Upper lobe of right lung (tissue), 1 donor: ENCODE measurements at regions not wholly inside any gene's neighbourhood (a gene's known extent, or its start where the extent isn't known, plus 50 kb on each side); places are given as distances from the start of the nearest gene placed in this dataset.

Source experiments
- ATAC-seq: fragments of 200-7000 bp; cut with Tn5 transposase; one replicate; pipeline ENCODE4 v1.9.1; 2020; ENCODE audit warnings: mild to moderate bottlenecking, moderate library complexity
- DNase-seq: peaks from one replicate; pipeline ENCODE4 v3.0.0-alpha.2; 2020
- H3K27ac ChIP-seq: fragments of 200-600 bp; one replicate; pipeline ENCODE4 v1.8.0; 2022
- H3K27me3 ChIP-seq: fragments of 200-600 bp; one replicate; pipeline ENCODE4 v1.8.0; 2022; ENCODE audit warnings: mild to moderate bottlenecking
- H3K36me3 ChIP-seq: fragments of 200-600 bp; one replicate; pipeline ENCODE4 v1.8.0; 2022
- H3K4me1 ChIP-seq: fragments of 200-600 bp; one replicate; pipeline ENCODE4 v1.8.0; 2022
- H3K4me3 ChIP-seq: fragments of 200-600 bp; one replicate; pipeline ENCODE4 v1.8.0; 2022; ENCODE audit warnings: mild to moderate bottlenecking
- H3K9me3 ChIP-seq: fragments of 200-600 bp; one replicate; pipeline ENCODE4 v1.8.0; 2022
- CTCF ChIP-seq: fragments of 200-600 bp; IDR thresholded peaks from one replicate; pipeline ENCODE4 v1.8.0; 2022; ENCODE audit warnings: antibody characterized with exemption
- intact Hi-C: fragments of 100-400 bp; cut with DNase I; formaldehyde crosslinking; loops from one replicate; pipeline ENCODE4 v1.11.0; 2022
- donor health status: DM: no; HTN: yes; CAD: no; lungs with severe emphysema.

- no peaks in the 10 kb centered on the region for H3K9me3 ChIP-seq
- no peak overlapping the region for H3K4me3 ChIP-seq
- no peak overlapping the region for H3K27ac ChIP-seq
- intact Hi-C loops, result no loop called here
- no peak for TF ChIP-seq CTCF
- no peaks in the 10 kb centered on the region for H3K27me3 ChIP-seq
- DNase-seq (no peak), ATAC-seq (no peak)
- no peaks in the 10 kb centered on the region for H3K4me1 ChIP-seq
- no peaks in the 10 kb centered on the region for H3K36me3 ChIP-seq
These were observed 78.8 kb upstream of the MDFIC start for GRCh38 chr7:114843102-114843501.

GRCh38 chr7:114851406-114852061, 70.4 kb upstream of the MDFIC start:
- no peak for DNase-seq
- H3K27ac ChIP-seq, result no peak overlapping the region
- no peak overlapping the region for H3K4me3 ChIP-seq
- intact Hi-C loops, result no loop called here
- no peaks in the 10 kb centered on the region for H3K27me3 ChIP-seq
- no peak for ATAC-seq
- no peaks in the 10 kb centered on the region for H3K9me3 ChIP-seq
- no peak for TF ChIP-seq CTCF
- no peaks in the 10 kb centered on the region for H3K36me3 ChIP-seq
- no peaks in the 10 kb centered on the region for H3K4me1 ChIP-seq

- Histone ChIP-seq H3K27ac (no peak overlapping the region), H3K36me3 (no peaks in the 10 kb centered on the region), H3K4me1 (no peaks in the 10 kb centered on the region), H3K4me3 (no peak overlapping the region), H3K27me3 (no peaks in the 10 kb centered on the region), H3K9me3 (no peaks in the 10 kb centered on the region)
- ATAC-seq (no peak), DNase-seq (no peak)
- intact Hi-C loops, result no loop called here
- no peak for TF ChIP-seq CTCF
These were observed 69.6 kb upstream of the MDFIC start for GRCh38 chr7:114852293-114852692.

- TF ChIP-seq CTCF, result no peak
These were observed 68.7 kb upstream of the MDFIC start for GRCh38 chr7:114853189-114853588.

GRCh38 chr7:114854369-114854768, 67.5 kb upstream of the MDFIC start:
- Histone ChIP-seq H3K27ac (no peak overlapping the region), H3K36me3 (no peaks in the 10 kb centered on the region)
- intact Hi-C loops, result no loop called here

More at GRCh38 chr7:114853189-114853588, 68.7 kb upstream of the MDFIC start:
- H3K36me3 ChIP-seq, result no peaks in the 10 kb centered on the region
- intact Hi-C loops, result no loop called here
- no peaks in the 10 kb centered on the region for H3K9me3 ChIP-seq
- H3K27me3 ChIP-seq, result no peaks in the 10 kb centered on the region
- ATAC-seq, result no peak
- H3K27ac ChIP-seq, result no peak overlapping the region
- no peak for DNase-seq
- no peak overlapping the region for H3K4me3 ChIP-seq
- H3K4me1 ChIP-seq, result no peaks in the 10 kb centered on the region

More at GRCh38 chr7:114854369-114854768, 67.5 kb upstream of the MDFIC start:
- TF ChIP-seq CTCF, result no peak
- ATAC-seq, result no peak
- H3K9me3 ChIP-seq, result no peaks in the 10 kb centered on the region
- no peak for DNase-seq
- H3K4me1 ChIP-seq, result no peaks in the 10 kb centered on the region
- H3K27me3 ChIP-seq, result no peaks in the 10 kb centered on the region
- no peak overlapping the region for H3K4me3 ChIP-seq
